HEK293 (cell line): ENCODE measurements at regions not wholly inside any gene's neighbourhood (a gene's known extent, or its start where the extent isn't known, plus 50 kb on each side); places are given as distances from the start of the nearest gene placed in this dataset.
A peak's percentile ranks its signal among the peaks of the same experiment; 100 is the strongest.

Source experiments
- CTCF ChIA-PET: fragments of 350-600 bp; formaldehyde crosslinking; extraction: SDS; loops from one replicate; lab custom pipeline; 2021; ENCODE audit warnings: antibody characterized with exemption; lab: Yijun Ruan, JAX
- POLR2A ChIA-PET: fragments of 300-600 bp; formaldehyde crosslinking; extraction: SDS; loops from one replicate; lab custom pipeline; 2020; ENCODE audit warnings: antibody characterized with exemption, inconsistent platforms; lab: Yijun Ruan, JAX
- H3K27ac ChIP-seq: fragments of 200-500 bp; sonication (Bioruptor generic); 2 replicates; pipeline ENCODE4 v1.5.1; 2014; ENCODE audit warnings: low read depth, low read length, control low read depth, inconsistent platforms; ENCODE audit errors: extremely low read depth
- H3K36me3 ChIP-seq, 2 experiments: fragments of 200-500 bp in 1 of 2; sonication (Bioruptor generic) in 1 of 2; 1 replicate in 1 of 2; 2 replicates in 1 of 2; pipeline ENCODE4 v1.5.1; 2014 to 2017; ENCODE audit warnings: inconsistent platforms in 2 of 2, low read length in 2 of 2; ENCODE audit not compliant: control insufficient read depth in 2 of 2, insufficient read depth in 1 of 2
- H3K4me1 ChIP-seq: fragments of 200-500 bp; sonication (Bioruptor generic); 2 replicates; pipeline ENCODE4 v1.5.1; 2014; ENCODE audit warnings: mild to moderate bottlenecking, low read length, inconsistent platforms; ENCODE audit not compliant: control insufficient read depth, insufficient read depth
- H3K4me3 ChIP-seq: 2 replicates; pipeline ENCODE4 v1.5.1; 2011; ENCODE audit warnings: low read depth, mild to moderate bottlenecking, control low read depth, low read length, moderate library complexity
- H3K9me3 ChIP-seq: fragments of 200-500 bp; sonication (Bioruptor generic); 2 replicates; pipeline ENCODE4 v1.5.1; 2014; ENCODE audit warnings: low read depth, low read length, inconsistent platforms; ENCODE audit not compliant: control insufficient read depth, insufficient read depth
- KLF17 ChIP-seq: fragments of 450-650 bp; formaldehyde crosslinking; IDR thresholded peaks from 2 replicates; pipeline ENCODE4 v1.5.1; 2016; ENCODE audit warnings: missing biosample characterization, missing genetic modification characterization
- KLF7 ChIP-seq: fragments of 450-650 bp; formaldehyde crosslinking; IDR thresholded peaks from 2 replicates; pipeline ENCODE4 v1.5.1; 2016; ENCODE audit warnings: missing biosample characterization, missing genetic modification characterization, borderline replicate concordance
- REPIN1 ChIP-seq: fragments of 450-650 bp; formaldehyde crosslinking; IDR thresholded peaks from 2 replicates; pipeline ENCODE4 v1.5.1; 2017; ENCODE audit warnings: missing biosample characterization, missing genetic modification characterization, low read depth
- REST ChIP-seq: fragments of 450-650 bp; formaldehyde crosslinking; IDR thresholded peaks from 2 replicates; pipeline ENCODE4 v1.5.1; 2016; ENCODE audit warnings: missing biosample characterization, missing genetic modification characterization
- SETDB1 ChIP-seq: IDR thresholded peaks from one replicate; pipeline ENCODE4 v1.6.1; 2017; ENCODE audit warnings: mild to moderate bottlenecking, low read length, moderate library complexity, mixed read lengths; ENCODE audit not compliant: insufficient read length
- WT1 ChIP-seq: fragments of 450-650 bp; formaldehyde crosslinking; IDR thresholded peaks from 2 replicates; pipeline ENCODE4 v1.5.1; 2016; ENCODE audit warnings: missing biosample characterization, missing genetic modification characterization
- ZBTB6 ChIP-seq: fragments of 450-650 bp; formaldehyde crosslinking; IDR thresholded peaks from 2 replicates; pipeline ENCODE4 v1.5.1; 2017; ENCODE audit warnings: missing biosample characterization, missing genetic modification characterization
- ZFHX2 ChIP-seq: fragments of 450-650 bp; formaldehyde crosslinking; conservative IDR thresholded peaks from 2 replicates; pipeline ENCODE4 v1.5.1; 2016; ENCODE audit warnings: missing biosample characterization, missing genetic modification characterization
- ZFP69B ChIP-seq: fragments of 450-650 bp; formaldehyde crosslinking; IDR thresholded peaks from 2 replicates; pipeline ENCODE4 v1.5.1; 2016; ENCODE audit warnings: missing biosample characterization, missing genetic modification characterization
- ZNF138 ChIP-seq: fragments of 450-650 bp; formaldehyde crosslinking; IDR thresholded peaks from 2 replicates; pipeline ENCODE4 v1.5.1; 2016; ENCODE audit warnings: missing biosample characterization, missing genetic modification characterization, borderline replicate concordance
- ZNF169 ChIP-seq: fragments of 450-650 bp; formaldehyde crosslinking; IDR thresholded peaks from 2 replicates; pipeline ENCODE4 v1.5.1; 2016; ENCODE audit warnings: missing biosample characterization, missing genetic modification characterization
- ZNF202 ChIP-seq: fragments of 450-650 bp; formaldehyde crosslinking; IDR thresholded peaks from 2 replicates; pipeline ENCODE4 v1.5.1; 2016; ENCODE audit warnings: missing biosample characterization, missing genetic modification characterization, borderline replicate concordance
- ZNF248 ChIP-seq: fragments of 450-650 bp; formaldehyde crosslinking; IDR thresholded peaks from 2 replicates; pipeline ENCODE4 v1.5.1; 2017; ENCODE audit warnings: missing biosample characterization, missing genetic modification characterization
- ZNF394 ChIP-seq: fragments of 450-650 bp; formaldehyde crosslinking; IDR thresholded peaks from 2 replicates; pipeline ENCODE4 v1.5.1; 2016; ENCODE audit warnings: missing biosample characterization, missing genetic modification characterization, mild to moderate bottlenecking, moderate library complexity, borderline replicate concordance
- ZNF600 ChIP-seq: fragments of 450-650 bp; formaldehyde crosslinking; IDR thresholded peaks from 2 replicates; pipeline ENCODE4 v1.5.1; 2016; ENCODE audit warnings: missing biosample characterization, missing genetic modification characterization
- ZNF707 ChIP-seq: fragments of 450-650 bp; formaldehyde crosslinking; IDR thresholded peaks from 2 replicates; pipeline ENCODE4 v1.5.1; 2016; ENCODE audit warnings: missing biosample characterization, missing genetic modification characterization
- ZNF768 ChIP-seq: fragments of 450-650 bp; formaldehyde crosslinking; IDR thresholded peaks from 2 replicates; pipeline ENCODE4 v1.5.1; 2018; ENCODE audit warnings: missing biosample characterization, mild to moderate bottlenecking, missing genetic modification characterization
- ZNF792 ChIP-seq: fragments of 450-650 bp; formaldehyde crosslinking; IDR thresholded peaks from 2 replicates; pipeline ENCODE4 v1.5.1; 2016; ENCODE audit warnings: missing biosample characterization, missing genetic modification characterization

GRCh38 chr4:20359692-20360091 lies 108.0 kb downstream of the SLIT2 start:
- no peak for TF ChIP-seq KLF17 (tag by site-specific recombination)
- TF ChIP-seq WT1 (tag by site-specific recombination) = no peak
- TF ChIP-seq ZNF169 (tag by site-specific recombination) = no peak
- no peak for TF ChIP-seq ZNF394 (tag by site-specific recombination)
- no peak for TF ChIP-seq ZNF138 (tag by site-specific recombination)
- TF ChIP-seq ZFHX2 (tag by site-specific recombination) = no peak
- TF ChIP-seq ZFP69B (tag by site-specific recombination) = no peak
- TF ChIP-seq ZNF600 = no peak
- no peak for TF ChIP-seq REPIN1
- no peak for TF ChIP-seq SETDB1
- no peak for TF ChIP-seq ZNF768 (tag by site-specific recombination)
- no peak for TF ChIP-seq ZBTB6 (tag by site-specific recombination)

GRCh38 chr4:20362148-20362547 lies 110.4 kb downstream of the SLIT2 start:
- H3K9me3 ChIP-seq = no peaks in the 10 kb centered on the region
- H3K4me3 ChIP-seq = no peak overlapping the region
- CTCF ChIA-PET = interaction anchor here (1.0 to 1.3 kb wide), 2 partner anchors 33 to 57 kb away, joined by 3 read pairs; no protein-coding TSS in a partner anchor
- peaks cover 0 to 47% of the 10 kb centered on the region in 2 experiments; a peak in 1 of 3 replicates for H3K36me3 ChIP-seq
- TF ChIP-seq ZNF707 (tag by site-specific recombination) = no peak
- 0 out of 2 replicates have a peak, but pooled peaks have one; percentile 15 for TF ChIP-seq ZNF600
- no peak for TF ChIP-seq ZNF792 (tag by site-specific recombination)
- TF ChIP-seq, all 188 proteins: peak for 1
- POLR2A ChIA-PET = no interaction called here
- no peak overlapping the region for H3K27ac ChIP-seq
- no peaks in the 10 kb centered on the region for H3K4me1 ChIP-seq

More at GRCh38 chr4:20359692-20360091, 108.0 kb downstream of the SLIT2 start:
- Histone ChIP-seq H3K4me1 (peaks cover 6% of the 10 kb centered on the region), H3K27ac (no peak overlapping the region), H3K36me3 (peaks cover 0 to 31% of the 10 kb centered on the region in 2 experiments; a peak in 1 of 3 replicates), H3K9me3 (no peaks in the 10 kb centered on the region), H3K4me3 (no peak overlapping the region)
- ChIA-PET CTCF (interaction anchor here (0.7 kb wide), 2 partner anchors 27 to 1510 kb away, joined by 3 to 5 read pairs; no protein-coding TSS in a partner anchor), POLR2A (no interaction called here)

- no peaks in the 10 kb centered on the region for H3K4me1 ChIP-seq
- POLR2A ChIA-PET = no interaction called here
- no peak overlapping the region for H3K4me3 ChIP-seq
- peaks cover 0 to 40% of the 10 kb centered on the region in 2 experiments; a peak in 1 of 3 replicates for H3K36me3 ChIP-seq
- TF ChIP-seq SETDB1 = no peak
- no peak for TF ChIP-seq ZNF248 (tag by site-specific recombination)
- no peak for TF ChIP-seq ZFP69B (tag by site-specific recombination)
- TF ChIP-seq KLF7 (tag by site-specific recombination) = no peak
- TF ChIP-seq ZNF202 (tag by site-specific recombination) = no peak
- TF ChIP-seq REST = peak; percentile 79
- H3K9me3 ChIP-seq = no peaks in the 10 kb centered on the region
- H3K27ac ChIP-seq = no peak overlapping the region
- CTCF ChIA-PET = interaction anchor here (2.9 kb wide), 1 partner anchor 30 kb away, joined by 8 read pairs; no protein-coding TSS in a partner anchor
These were observed 113.3 kb downstream of the SLIT2 start for GRCh38 chr4:20364969-20365368.
